Stimulated activated CD4-positive, alpha-beta T cell treated with anti-CD3 and anti-CD28 coated beads, Interleukin-4, amount 100 ng/mL, for 48 hours (primary cell): ENCODE measurements at regions not wholly inside any gene's neighbourhood (a gene's known extent, or its start where the extent isn't known, plus 50 kb on each side); places are given as distances from the start of the nearest gene placed in this dataset.

Experiments used
- DNase-seq, 2 donors: peaks; one replicate each; pipeline ENCODE4 v3.0.0-alpha.2; 2020; ENCODE audit warnings: low read depth in 2 of 2

DNA sequence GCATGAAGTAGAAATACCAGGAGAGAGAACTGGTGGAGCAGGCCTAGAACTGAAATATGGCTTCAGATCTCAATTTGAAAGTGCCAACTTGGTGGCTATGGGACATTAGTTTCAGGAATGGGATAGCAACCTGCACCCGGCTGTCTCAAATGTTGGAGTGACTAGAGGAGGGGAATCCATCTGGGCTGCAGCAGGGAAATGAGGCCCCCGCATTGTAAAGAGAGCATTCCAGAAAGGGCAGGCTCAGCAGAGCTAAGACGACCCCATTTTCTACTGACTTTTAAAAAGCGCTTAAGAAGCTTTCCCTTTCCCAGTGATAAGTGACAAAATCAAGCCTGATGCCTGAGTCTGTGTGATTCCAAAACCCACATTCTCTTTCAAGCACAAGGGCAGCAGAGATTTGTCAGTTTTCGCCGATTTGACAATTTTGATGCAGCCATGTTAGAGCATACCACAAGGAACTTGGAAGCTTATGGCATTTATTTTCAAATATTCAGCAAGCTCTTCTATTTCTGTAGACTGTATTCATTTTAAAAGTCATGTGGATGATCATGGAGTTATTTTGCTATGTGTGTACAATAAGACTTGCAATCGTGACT lies 119.8 kb upstream of the ARHGAP28 start:
- no peak for DNase-seq

DNA sequence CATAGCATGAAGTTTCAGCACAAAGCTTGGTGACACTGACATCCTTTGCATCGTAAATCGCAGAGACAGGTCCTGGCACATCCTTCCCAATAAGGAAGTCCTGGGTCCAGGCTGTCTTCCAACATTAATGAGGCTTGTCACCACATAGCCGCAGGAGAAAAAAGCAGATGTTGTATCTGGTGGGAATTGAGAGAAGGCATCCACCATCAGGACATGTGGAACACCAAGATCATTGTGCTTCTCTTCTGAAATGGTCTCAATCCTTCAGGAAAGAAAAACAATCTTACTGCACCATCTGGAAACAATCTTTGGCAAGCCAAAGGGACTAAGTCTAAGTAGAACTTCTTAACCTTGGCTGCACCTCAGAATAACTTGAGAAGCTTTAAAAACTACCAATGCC lies 119.0 kb upstream of the ARHGAP28 start:
- no peak for DNase-seq

- no peak for DNase-seq
Observed at GRCh38 chr18:6613581-6613980, 115.9 kb upstream of the ARHGAP28 start.

GRCh38 chr18:6614952-6615351 lies 114.6 kb upstream of the ARHGAP28 start:
- DNase-seq, result no peak

DNA sequence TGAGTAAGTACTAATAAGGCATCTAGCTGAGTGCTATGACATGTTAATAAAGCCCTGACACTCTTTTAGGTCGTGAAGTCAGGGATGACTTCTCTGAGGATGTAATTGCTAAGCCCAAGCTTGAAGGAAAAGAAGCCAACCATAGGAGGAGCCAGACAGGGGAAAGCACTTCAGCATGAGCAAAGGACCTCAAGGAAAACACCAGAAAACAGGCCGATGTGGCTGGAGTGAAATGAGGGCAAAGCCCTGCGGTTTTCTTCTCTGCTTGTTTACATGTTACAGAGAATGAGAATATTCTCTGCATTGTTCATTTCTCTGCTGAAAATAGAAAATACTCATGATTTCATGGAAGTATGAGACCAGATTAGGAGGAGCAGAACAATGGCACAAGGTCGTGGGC lies 112.5 kb upstream of the ARHGAP28 start:
- no peak for DNase-seq

DNA sequence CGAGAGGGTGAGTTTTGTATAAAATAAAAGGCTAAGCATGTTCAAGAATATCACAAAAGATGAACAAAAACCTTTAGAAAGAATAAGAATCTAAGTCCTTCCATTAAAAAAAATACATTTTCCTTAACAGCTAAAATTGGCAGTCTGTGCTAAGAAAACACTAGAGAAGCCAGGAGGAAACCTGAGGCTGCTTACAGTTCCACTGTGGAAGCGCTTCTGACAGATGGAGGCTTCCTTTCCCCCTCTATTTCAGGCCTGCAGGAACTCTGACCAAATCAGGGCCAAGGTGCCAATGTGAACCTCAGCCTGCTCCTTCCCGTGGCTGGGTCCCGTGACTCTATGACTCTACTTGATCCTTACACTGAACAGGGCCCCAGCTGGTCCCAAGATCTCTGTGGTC lies 108.1 kb upstream of the ARHGAP28 start:
- no peak for DNase-seq

- DNase-seq, result no peak
Observed at GRCh38 chr18:6623278-6623677, 106.2 kb upstream of the ARHGAP28 start.

- no peak for DNase-seq
Observed at GRCh38 chr18:6624271-6624660, 105.2 kb upstream of the ARHGAP28 start.

DNA sequence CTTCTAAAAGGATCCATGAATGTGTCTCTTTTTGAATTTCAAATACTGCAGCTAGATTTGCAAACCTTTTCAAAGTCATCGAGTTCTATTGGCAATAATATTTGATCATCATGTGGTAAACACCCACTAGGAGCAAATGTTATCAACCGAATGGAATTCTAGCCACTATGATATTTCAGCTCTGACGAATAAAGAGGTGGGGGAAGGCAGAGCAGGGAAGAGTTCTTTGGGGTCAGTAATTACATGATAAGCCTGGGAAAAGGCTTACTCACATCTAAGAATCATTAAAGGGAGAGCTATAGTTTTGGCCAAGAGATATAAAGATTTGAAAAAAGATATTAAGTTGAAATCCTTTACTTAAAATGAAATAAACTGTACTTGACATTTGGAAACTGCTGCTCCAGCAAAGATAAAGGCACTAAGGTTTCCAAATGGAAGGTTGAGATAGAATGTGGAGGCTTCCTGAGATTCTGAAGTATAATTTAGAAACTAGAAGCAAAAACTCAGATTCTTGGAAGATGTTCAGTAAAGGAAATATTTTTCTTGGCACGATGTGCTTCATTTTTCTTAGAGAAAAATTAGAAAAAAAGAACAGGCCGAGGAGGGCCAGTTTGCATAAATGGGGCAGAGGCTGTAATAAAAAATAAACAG lies 104.7 kb upstream of the ARHGAP28 start:
- DNase-seq, result no peak

GRCh38 chr18:6625481-6625880 lies 104.0 kb upstream of the ARHGAP28 start:
- no peak for DNase-seq

DNA sequence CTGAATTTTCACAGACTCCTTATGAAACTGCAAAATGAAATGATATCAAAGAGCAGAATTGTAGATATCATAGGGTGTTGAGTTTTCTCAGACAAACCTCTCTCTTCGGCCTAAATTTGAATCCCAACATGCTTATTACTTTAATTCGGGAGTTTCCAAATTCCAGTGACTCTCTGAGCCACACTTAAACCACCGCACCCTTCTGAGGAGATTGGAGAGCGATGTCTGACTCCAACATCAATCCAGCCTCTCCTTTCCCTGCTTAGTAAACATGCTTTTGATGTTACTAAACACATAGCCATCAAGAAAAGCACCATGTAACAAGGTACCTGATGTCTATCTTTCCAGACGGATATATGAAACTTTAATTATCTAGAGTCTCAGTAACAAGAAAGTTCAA lies 103.1 kb upstream of the ARHGAP28 start:
- DNase-seq, result no peak

DNA sequence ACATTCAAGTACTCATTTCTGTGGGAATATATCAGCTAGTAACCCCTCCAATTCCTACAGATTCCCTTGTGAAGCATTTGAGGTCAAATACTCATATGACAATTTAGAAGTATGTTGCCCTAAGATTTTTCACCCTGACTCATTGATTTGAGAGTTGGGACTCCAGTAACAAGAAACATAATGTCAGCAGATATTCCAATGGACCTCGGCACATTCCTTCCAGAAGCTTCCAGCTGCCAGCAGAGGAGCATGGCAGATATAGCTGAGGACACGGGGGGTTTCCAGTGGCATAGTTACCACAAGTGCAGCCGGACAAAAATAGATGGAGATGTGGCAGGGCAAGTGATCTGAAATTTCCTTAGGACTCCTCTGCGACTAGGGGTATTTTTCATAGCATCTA lies 101.9 kb upstream of the ARHGAP28 start:
- no peak for DNase-seq

- DNase-seq, result no peak
Observed at GRCh38 chr18:6628187-6628586, 101.3 kb upstream of the ARHGAP28 start.

DNA sequence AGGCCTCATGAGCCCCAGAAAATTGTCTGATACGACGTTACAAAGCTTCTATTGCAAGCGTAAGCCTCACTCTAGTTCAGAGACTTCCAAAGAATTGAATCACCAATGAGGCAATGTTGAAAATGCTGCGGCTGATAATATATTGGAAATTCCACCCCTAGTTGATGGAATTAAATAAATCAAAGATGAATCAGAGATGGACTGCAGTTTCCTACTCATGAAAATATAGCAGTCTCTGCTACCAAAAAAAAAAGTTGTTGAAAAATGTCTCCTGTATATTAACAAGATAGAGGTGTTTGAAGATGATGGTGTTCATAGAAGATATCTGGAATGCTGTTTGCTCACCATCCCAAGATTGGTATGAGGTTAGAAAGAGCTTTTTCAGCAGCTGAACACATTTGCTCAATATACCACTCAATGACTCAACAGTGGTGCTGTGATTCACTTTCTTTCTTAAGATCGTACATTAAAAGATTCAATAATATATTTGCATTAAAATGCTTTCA lies 99.8 kb upstream of the ARHGAP28 start:
- DNase-seq, result no peak

DNA sequence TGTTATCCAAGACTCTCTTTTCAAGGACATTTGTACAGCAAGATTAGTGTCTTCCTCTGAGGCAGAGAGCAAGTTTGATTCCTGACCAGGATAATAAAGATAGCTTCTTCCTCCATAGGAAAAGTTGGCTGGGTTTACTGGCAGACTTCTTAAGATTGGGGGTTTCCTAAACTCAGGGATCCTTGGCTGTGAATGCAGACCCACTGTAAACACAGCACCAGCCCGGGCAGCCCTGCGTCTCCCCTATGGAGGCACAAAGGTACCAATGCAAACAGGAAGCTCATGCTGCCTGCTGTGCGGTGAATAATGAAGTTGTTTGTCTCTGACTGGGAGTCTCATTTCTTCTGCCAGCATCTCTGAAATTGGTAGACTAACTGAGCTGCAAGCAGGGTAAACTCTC lies 96.2 kb upstream of the ARHGAP28 start:
- no peak for DNase-seq

DNA sequence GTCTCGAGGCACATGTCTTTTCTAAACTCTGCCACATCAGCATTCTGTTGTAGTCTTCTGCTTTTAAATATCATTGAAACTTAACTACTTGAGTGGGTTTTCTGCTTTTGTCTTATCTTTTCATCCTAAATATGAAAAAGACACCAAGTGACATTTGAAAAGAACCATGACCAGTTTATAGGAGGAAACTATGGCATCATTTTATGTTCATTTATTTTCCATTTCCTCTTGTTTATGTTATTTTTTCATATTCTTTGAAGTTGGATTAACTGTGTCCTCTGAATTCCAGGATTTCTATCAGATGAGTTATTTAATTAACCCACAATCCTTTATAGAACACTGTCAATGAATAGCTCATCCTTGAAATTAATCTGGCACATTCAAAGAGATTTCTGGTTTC lies 93.4 kb upstream of the ARHGAP28 start:
- no peak for DNase-seq

DNA sequence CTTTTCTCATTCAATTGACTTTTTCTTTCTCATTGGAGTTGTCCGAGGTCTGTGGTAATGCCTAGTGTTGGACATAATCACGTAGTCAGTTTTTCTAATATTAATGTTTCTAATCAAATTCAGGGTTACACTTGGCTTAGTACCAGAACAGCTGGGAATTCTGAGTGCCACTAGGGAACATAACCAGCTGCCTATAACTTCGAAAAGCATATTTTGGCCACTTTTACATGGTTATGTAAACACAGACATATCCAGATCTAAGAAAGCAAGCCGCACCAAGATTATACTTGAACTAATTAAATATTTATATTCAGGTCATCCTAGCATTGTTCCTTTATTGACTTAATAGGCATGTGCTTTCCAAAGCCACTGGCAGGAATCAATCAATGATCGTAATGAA lies 91.1 kb upstream of the ARHGAP28 start:
- DNase-seq, result no peak

DNA sequence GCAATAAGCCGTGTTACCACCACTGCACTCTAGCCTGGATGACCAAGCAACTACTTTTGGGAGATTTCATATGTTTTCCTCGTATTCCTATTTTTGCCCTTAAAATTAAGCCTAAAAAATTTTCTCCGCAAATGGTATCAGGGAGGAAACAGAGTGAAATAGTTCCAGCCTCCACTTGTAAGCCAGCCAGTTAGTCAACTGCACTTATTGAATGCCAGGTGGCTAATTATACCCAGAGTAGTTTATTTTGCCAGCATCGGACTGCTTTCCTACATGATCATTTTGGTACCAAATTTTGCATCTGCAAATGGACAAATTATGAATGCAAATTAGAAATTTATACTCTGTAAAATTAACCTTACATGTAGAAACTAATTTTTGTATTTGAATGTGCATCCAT lies 90.2 kb upstream of the ARHGAP28 start:
- DNase-seq, result no peak

GRCh38 chr18:6644836-6645627 lies 84.5 kb upstream of the ARHGAP28 start:
- no peak for DNase-seq

GRCh38 chr18:6646801-6647200 lies 82.7 kb upstream of the ARHGAP28 start:
- no peak for DNase-seq

DNA sequence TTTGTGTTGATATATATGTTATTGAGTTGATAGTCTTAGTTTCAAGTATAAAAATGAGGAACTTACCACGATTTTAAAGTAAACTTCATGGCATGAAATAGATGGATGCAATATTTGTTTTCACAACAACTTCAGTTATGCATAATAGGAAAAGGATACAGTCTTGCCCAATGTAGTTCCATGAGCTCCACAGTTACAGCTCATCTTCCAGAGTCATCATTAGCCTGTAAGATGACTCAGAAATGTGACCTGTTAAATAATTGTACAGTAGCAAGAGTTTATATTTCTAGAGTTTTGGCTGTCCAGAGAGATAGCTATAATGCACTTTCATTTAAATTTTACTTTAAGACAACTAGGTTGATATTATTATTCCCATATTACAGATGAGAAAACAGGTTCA lies 80.9 kb upstream of the ARHGAP28 start:
- DNase-seq, result no peak

GRCh38 chr18:6649421-6650126 lies 79.9 kb upstream of the ARHGAP28 start:
- DNase-seq, result no peak
